ENCODE measurements at regions not wholly inside any gene's neighbourhood (a gene's known extent, or its start where the extent isn't known, plus 50 kb on each side); places are given as distances from the start of the nearest gene placed in this dataset.

DNA sequence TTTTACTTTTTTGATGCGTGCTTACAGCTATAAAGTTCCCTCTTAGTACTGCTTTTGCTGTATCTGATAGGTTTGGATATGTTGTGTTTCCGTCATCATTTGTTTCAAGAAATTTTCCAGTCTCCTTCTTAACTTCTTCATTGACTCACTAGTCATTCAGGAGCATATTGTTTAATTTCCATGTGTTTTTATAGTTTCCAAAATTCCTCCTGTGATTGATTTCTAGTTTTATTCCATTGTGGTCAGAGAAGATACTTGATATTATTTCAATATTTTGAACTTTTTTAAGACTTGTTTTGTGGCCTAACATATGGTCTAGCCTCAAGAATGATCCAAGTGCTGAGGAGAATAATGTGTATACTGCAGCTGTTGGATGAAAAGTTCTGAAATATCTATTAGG lies 75.5 kb upstream of the CREB5 start:
- Histone ChIP-seq H3K79me1 (ENCODE audit: low read depth, low read length) (no peaks in the 10 kb centered on the region), H3K4me1 (replicated peaks in 1 of 4; ENCODE audit: control insufficient read depth in 3 of 4, insufficient read depth in 4 of 4, low read length in 3 of 4) (no peaks in the 10 kb centered on the region), H3K56ac (replicated peaks; ENCODE audit: insufficient read length, low read depth, low read length) (no peak overlapping the region), H3K23ac (ENCODE audit: insufficient read length) (no peak overlapping the region), H3K14ac (ENCODE audit: insufficient read length) (no peak overlapping the region), H4K91ac (replicated peaks; ENCODE audit: insufficient read length, low read length) (no peak overlapping the region), H2BK5ac (ENCODE audit: low read depth, low read length) (no peak overlapping the region), H3K9me3 (ENCODE audit: insufficient read depth in 2 of 2, low read depth in 1 of 2, low read length in 1 of 2) (no peaks in the 10 kb centered on the region), H3K36me3 (ENCODE audit: control insufficient read depth in 2 of 4, insufficient read depth in 4 of 4, low read length in 3 of 4) (no peaks in the 10 kb centered on the region), H3K23me2 (ENCODE audit: low read depth, low read length) (no peaks in the 10 kb centered on the region), H2AFZ (ENCODE audit: low read length) (no peak overlapping the region), H4K5ac (ENCODE audit: insufficient read length, low read depth, low read length) (no peak overlapping the region), H3K4me2 (ENCODE audit: insufficient read depth in 1 of 2, low read depth in 2 of 2, low read length in 2 of 2) (no peak overlapping the region), H2BK12ac (ENCODE audit: low read depth, low read length) (no peak overlapping the region), H3K79me2 (ENCODE audit: control insufficient read depth in 1 of 2, insufficient read depth in 2 of 2, low read length in 2 of 2) (no peaks in the 10 kb centered on the region), H3K18ac (ENCODE audit: extremely low read depth, low read length) (no peak overlapping the region), H3K27me3 (replicated peaks in 1 of 4; ENCODE audit: control insufficient read depth in 3 of 4, extremely low read depth in 1 of 4, insufficient read depth in 3 of 4, low read length in 3 of 4) (no peaks in the 10 kb centered on the region), H3K9ac (replicated peaks in 1 of 4; ENCODE audit: extremely low read depth in 1 of 4, low read depth in 3 of 4, low read length in 3 of 4) (no peak overlapping the region), H2AK5ac (ENCODE audit: low read depth, low read length) (no peak overlapping the region), H3K27ac (ENCODE audit: low read depth, low read length) (no peak overlapping the region), H4K20me1 (replicated peaks in 1 of 2; ENCODE audit: control insufficient read depth in 1 of 2, insufficient read depth in 2 of 2, low read length in 2 of 2) (no peaks in the 10 kb centered on the region), H3K4me3 (ENCODE audit: extremely low read depth in 1 of 4, insufficient read depth in 2 of 4, low read depth in 3 of 4, low read length in 4 of 4) (no peak overlapping the region), H2BK20ac (ENCODE audit: low read length) (no peak overlapping the region), H2BK15ac (ENCODE audit: low read length) (no peak overlapping the region), H3K4ac (replicated peaks; ENCODE audit: insufficient read length, low read depth, low read length) (no peak overlapping the region), H4K8ac (ENCODE audit: extremely low read depth, insufficient read depth, low read length) (no peak overlapping the region), H2BK120ac (replicated peaks; ENCODE audit: low read depth, low read length) (no peak overlapping the region)
- FAIRE-seq, result no peak
- CTCF ChIA-PET (ENCODE audit: partially characterized antibody), result interaction anchor here (0.9 kb wide), 1 partner anchor 27 kb away, joined by 4 read pairs; no protein-coding TSS in a partner anchor
- no peak for DNase-seq (ENCODE audit: low read depth in 1 of 2, low spot score in 2 of 2)
- POLR2A ChIA-PET (ENCODE audit: partially characterized antibody), result no interaction called here
- 83% methylated on average over 2 of the region's 2 CpGs; no CpG with 5 or more reads in 1 of the 2 experiments for WGBS, 2 experiments (ENCODE audit: extremely low coverage in 1 of 2, insufficient coverage in 1 of 2, insufficient read length in 1 of 2, insufficient replicate concordance in 2 of 2, low coverage in 1 of 2, low lambda C conversion rate in 2 of 2, missing lambda C conversion rate in 1 of 2)
- TF ChIP-seq, protein P1, sequence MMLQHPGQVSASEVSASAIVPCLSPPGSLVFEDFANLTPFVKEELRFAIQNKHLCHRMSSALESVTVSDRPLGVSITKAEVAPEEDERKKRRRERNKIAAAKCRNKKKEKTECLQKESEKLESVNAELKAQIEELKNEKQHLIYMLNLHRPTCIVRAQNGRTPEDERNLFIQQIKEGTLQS (IDR thresholded peaks at IDR 0.05; ENCODE audit: insufficient read depth, low read depth, low read length), result no peak

Data from H1 (cell line).